ENCODE measurements at regions not wholly inside any gene's neighbourhood (a gene's known extent, or its start where the extent isn't known, plus 50 kb on each side); places are given as distances from the start of the nearest gene placed in this dataset.

GRCh38 chr4:146124023-146124680 is 51.4 kb upstream of the LSM6 start:
- no peak overlapping the region for H3K4me3 Mint-ChIP-seq
- no peak for DNase-seq

GRCh38 chr4:146123231-146123630 is 52.3 kb upstream of the LSM6 start:
- Mint-ChIP-seq H3K9me3 (no peaks in the 10 kb centered on the region), H3K36me3 (no peaks in the 10 kb centered on the region), H3K4me3 (no peak overlapping the region), H3K4me1 (peaks cover 0 to 17% (median 0%) of the 10 kb centered on the region in 3 donors), H3K27ac (no peak overlapping the region), H3K27me3 (peaks cover 4 to 11% of the 10 kb centered on the region in 2 donors)
- Histone ChIP-seq H3K27me3 (ENCODE audit: insufficient read depth, low read length, poor library complexity, severe bottlenecking) (no peaks in the 10 kb centered on the region), H3K36me3 (ENCODE audit: insufficient read depth, low read length) (no peaks in the 10 kb centered on the region), H3K4me1 (ENCODE audit: insufficient read depth, low read length) (no peaks in the 10 kb centered on the region), H3K4me3 (ENCODE audit: low read length) (no peak overlapping the region), H3K27ac (ENCODE audit: low read depth, low read length) (no peak overlapping the region), H3K9me3 (ENCODE audit: low read length) (no peaks in the 10 kb centered on the region)
- POLR2A ChIA-PET = no interaction called here
- no peak for DNase-seq
- CTCF ChIA-PET = no interaction called here

More at GRCh38 chr4:146124023-146124680, 51.4 kb upstream of the LSM6 start:
- Histone ChIP-seq H3K4me3 (ENCODE audit: low read length) (no peak overlapping the region), H3K27ac (ENCODE audit: low read depth, low read length) (no peak overlapping the region), H3K9me3 (ENCODE audit: low read length) (no peaks in the 10 kb centered on the region), H3K36me3 (ENCODE audit: insufficient read depth, low read length) (no peaks in the 10 kb centered on the region), H3K4me1 (ENCODE audit: insufficient read depth, low read length) (no peaks in the 10 kb centered on the region), H3K27me3 (ENCODE audit: insufficient read depth, low read length, poor library complexity, severe bottlenecking) (no peaks in the 10 kb centered on the region)
- no peaks in the 10 kb centered on the region for H3K36me3 Mint-ChIP-seq
- H3K4me1 Mint-ChIP-seq = peaks cover 0 to 17% (median 0%) of the 10 kb centered on the region in 3 donors
- ChIA-PET CTCF (interaction anchor here (0.6 kb wide), 1 partner anchor 28 kb away, joined by 3 read pairs; no protein-coding TSS in a partner anchor), POLR2A (no interaction called here)
- no peak overlapping the region for H3K27ac Mint-ChIP-seq
- no peaks in the 10 kb centered on the region for H3K9me3 Mint-ChIP-seq
- H3K27me3 Mint-ChIP-seq = peaks cover 4 to 8% of the 10 kb centered on the region in 2 donors

GRCh38 chr4:146122398-146122797 is 53.1 kb upstream of the LSM6 start:
- CTCF ChIA-PET = no interaction called here

GRCh38 chr4:146121757-146122156 is 53.8 kb upstream of the LSM6 start:
- no peak overlapping the region for H3K27ac Mint-ChIP-seq
- Histone ChIP-seq H3K36me3 (ENCODE audit: insufficient read depth, low read length) (no peaks in the 10 kb centered on the region), H3K4me1 (ENCODE audit: insufficient read depth, low read length) (no peaks in the 10 kb centered on the region), H3K27me3 (ENCODE audit: insufficient read depth, low read length, poor library complexity, severe bottlenecking) (no peaks in the 10 kb centered on the region), H3K27ac (ENCODE audit: low read depth, low read length) (no peak overlapping the region), H3K4me3 (ENCODE audit: low read length) (no peak overlapping the region), H3K9me3 (ENCODE audit: low read length) (no peaks in the 10 kb centered on the region)
- H3K36me3 Mint-ChIP-seq = no peaks in the 10 kb centered on the region
- CTCF ChIA-PET = no interaction called here
- H3K4me1 Mint-ChIP-seq = peaks cover 0 to 17% (median 0%) of the 10 kb centered on the region in 3 donors
- POLR2A ChIA-PET = no interaction called here
- no peak for DNase-seq
- peaks cover 9 to 25% of the 10 kb centered on the region in 2 donors for H3K27me3 Mint-ChIP-seq
- no peak overlapping the region for H3K4me3 Mint-ChIP-seq
- no peaks in the 10 kb centered on the region for H3K9me3 Mint-ChIP-seq

More at GRCh38 chr4:146122398-146122797, 53.1 kb upstream of the LSM6 start:
- no peaks in the 10 kb centered on the region for H3K9me3 Mint-ChIP-seq
- peak overlapping the region in 2 of 7 donors; percentile 9 to 33 for H3K4me3 Mint-ChIP-seq
- peaks cover 7 to 19% of the 10 kb centered on the region in 2 donors for H3K27me3 Mint-ChIP-seq
- Histone ChIP-seq H3K27me3 (ENCODE audit: insufficient read depth, low read length, poor library complexity, severe bottlenecking) (no peaks in the 10 kb centered on the region), H3K27ac (ENCODE audit: low read depth, low read length) (no peak overlapping the region), H3K36me3 (ENCODE audit: insufficient read depth, low read length) (no peaks in the 10 kb centered on the region), H3K4me1 (ENCODE audit: insufficient read depth, low read length) (no peaks in the 10 kb centered on the region), H3K4me3 (ENCODE audit: low read length) (no peak overlapping the region), H3K9me3 (ENCODE audit: low read length) (no peaks in the 10 kb centered on the region)
- POLR2A ChIA-PET = no interaction called here
- H3K36me3 Mint-ChIP-seq = no peaks in the 10 kb centered on the region
- H3K27ac Mint-ChIP-seq = no peak overlapping the region
- H3K4me1 Mint-ChIP-seq = peaks cover 0 to 17% (median 0%) of the 10 kb centered on the region in 3 donors
- DNase-seq = no peak

GRCh38 chr4:146119845-146120404 is 55.6 kb upstream of the LSM6 start:
- no peak overlapping the region for H3K27ac ChIP-seq (ENCODE audit: low read depth, low read length)
- ChIA-PET CTCF (no interaction called here), POLR2A (no interaction called here)
- no peaks in the 10 kb centered on the region for H3K9me3 ChIP-seq (ENCODE audit: low read length)
- H3K4me1 ChIP-seq (ENCODE audit: insufficient read depth, low read length) = no peaks in the 10 kb centered on the region
- H3K27ac Mint-ChIP-seq = peak overlapping the region in 1 of 8 donors; percentile 19
- H3K36me3 ChIP-seq (ENCODE audit: insufficient read depth, low read length) = no peaks in the 10 kb centered on the region
- H3K27me3 ChIP-seq (ENCODE audit: insufficient read depth, low read length, poor library complexity, severe bottlenecking) = no peaks in the 10 kb centered on the region
- no peak overlapping the region for H3K4me3 ChIP-seq (ENCODE audit: low read length)
- no peak overlapping the region for H3K4me3 Mint-ChIP-seq
- no peak for DNase-seq
- no peaks in the 10 kb centered on the region for H3K36me3 Mint-ChIP-seq
- peaks cover 0 to 2% (median 0%) of the 10 kb centered on the region in 5 donors for H3K9me3 Mint-ChIP-seq
- peaks cover 9 to 39% of the 10 kb centered on the region in 2 donors for H3K27me3 Mint-ChIP-seq
- H3K4me1 Mint-ChIP-seq = peaks cover 0 to 17% (median 0%) of the 10 kb centered on the region in 3 donors

- DNase-seq = no peak
- H3K4me3 ChIP-seq (ENCODE audit: low read length) = no peak overlapping the region
- CTCF ChIA-PET = no interaction called here
- no peaks in the 10 kb centered on the region for H3K9me3 ChIP-seq (ENCODE audit: low read length)
- POLR2A ChIA-PET = no interaction called here
- no peaks in the 10 kb centered on the region for H3K27me3 ChIP-seq (ENCODE audit: insufficient read depth, low read length, poor library complexity, severe bottlenecking)
- no peak overlapping the region for H3K4me3 Mint-ChIP-seq
- H3K27ac Mint-ChIP-seq = no peak overlapping the region
- H3K36me3 Mint-ChIP-seq = no peaks in the 10 kb centered on the region
- H3K4me1 ChIP-seq (ENCODE audit: insufficient read depth, low read length) = no peaks in the 10 kb centered on the region
- peaks cover 0 to 2% (median 0%) of the 10 kb centered on the region in 5 donors for H3K9me3 Mint-ChIP-seq
- H3K27me3 Mint-ChIP-seq = peaks cover 9 to 49% of the 10 kb centered on the region in 2 donors
- H3K36me3 ChIP-seq (ENCODE audit: insufficient read depth, low read length) = no peaks in the 10 kb centered on the region
- H3K27ac ChIP-seq (ENCODE audit: low read depth, low read length) = no peak overlapping the region
- H3K4me1 Mint-ChIP-seq = no peaks in the 10 kb centered on the region
Observed at GRCh38 chr4:146114066-146114465, 61.5 kb upstream of the LSM6 start.

GRCh38 chr4:146113171-146113570 is 62.3 kb upstream of the LSM6 start:
- H3K27ac Mint-ChIP-seq = peak overlapping the region in 1 of 8 donors; percentile 15
- H3K4me1 ChIP-seq (ENCODE audit: insufficient read depth, low read length) = no peaks in the 10 kb centered on the region
- H3K9me3 ChIP-seq (ENCODE audit: low read length) = no peaks in the 10 kb centered on the region
- no peaks in the 10 kb centered on the region for H3K27me3 ChIP-seq (ENCODE audit: insufficient read depth, low read length, poor library complexity, severe bottlenecking)
- H3K4me1 Mint-ChIP-seq = no peaks in the 10 kb centered on the region
- H3K4me3 Mint-ChIP-seq = no peak overlapping the region
- no peak overlapping the region for H3K4me3 ChIP-seq (ENCODE audit: low read length)
- ChIA-PET POLR2A (no interaction called here), CTCF (no interaction called here)
- H3K9me3 Mint-ChIP-seq = peaks cover 0 to 2% (median 0%) of the 10 kb centered on the region in 5 donors
- no peaks in the 10 kb centered on the region for H3K36me3 ChIP-seq (ENCODE audit: insufficient read depth, low read length)
- no peak for DNase-seq
- H3K27me3 Mint-ChIP-seq = peaks cover 9 to 46% of the 10 kb centered on the region in 2 donors
- H3K27ac ChIP-seq (ENCODE audit: low read depth, low read length) = no peak overlapping the region
- no peaks in the 10 kb centered on the region for H3K36me3 Mint-ChIP-seq

- no peak overlapping the region for H3K4me3 ChIP-seq (ENCODE audit: low read length)
- H3K27ac ChIP-seq (ENCODE audit: low read depth, low read length) = no peak overlapping the region
- no peak overlapping the region for H3K4me3 Mint-ChIP-seq
- no peak overlapping the region for H3K27ac Mint-ChIP-seq
- H3K27me3 ChIP-seq (ENCODE audit: insufficient read depth, low read length, poor library complexity, severe bottlenecking) = no peaks in the 10 kb centered on the region
- no peaks in the 10 kb centered on the region for H3K4me1 Mint-ChIP-seq
- H3K27me3 Mint-ChIP-seq = peaks cover 5 to 38% of the 10 kb centered on the region in 2 donors
- peaks cover 0 to 2% (median 0%) of the 10 kb centered on the region in 5 donors for H3K9me3 Mint-ChIP-seq
- no peaks in the 10 kb centered on the region for H3K36me3 Mint-ChIP-seq
- H3K9me3 ChIP-seq (ENCODE audit: low read length) = no peaks in the 10 kb centered on the region
- no peak for DNase-seq
- POLR2A ChIA-PET = no interaction called here
- no peaks in the 10 kb centered on the region for H3K4me1 ChIP-seq (ENCODE audit: insufficient read depth, low read length)
- no peaks in the 10 kb centered on the region for H3K36me3 ChIP-seq (ENCODE audit: insufficient read depth, low read length)
- CTCF ChIA-PET = interaction anchor here (0.6 kb wide), 1 partner anchor 792 kb away, joined by 3 read pairs; no protein-coding TSS in a partner anchor
Observed at GRCh38 chr4:146112389-146112788, 63.1 kb upstream of the LSM6 start.

All from CD8-positive, alpha-beta memory T cell (primary cell).